GDM1 (cell line): ENCODE measurements at regions not wholly inside any gene's neighbourhood (a gene's known extent, or its start where the extent isn't known, plus 50 kb on each side); places are given as distances from the start of the nearest gene placed in this dataset.
"Not testable (repeated sequence)": the region's sequence is repeated elsewhere in the genome, so short reads cannot be mapped to it uniquely, and the experiment has no call there.

ENCODE experiments used
- DNase-seq: peaks from one replicate; lab custom pipeline; 2025; lab: John Stamatoyannopoulos, UW

- DNase-seq = no peak
Measured at GRCh38 chr1:189036628-189037027, 1441.0 kb downstream of the BRINP3 start.

GRCh38 chr1:189046127-189046526 is 1431.5 kb downstream of the BRINP3 start:
- no peak for DNase-seq

DNA sequence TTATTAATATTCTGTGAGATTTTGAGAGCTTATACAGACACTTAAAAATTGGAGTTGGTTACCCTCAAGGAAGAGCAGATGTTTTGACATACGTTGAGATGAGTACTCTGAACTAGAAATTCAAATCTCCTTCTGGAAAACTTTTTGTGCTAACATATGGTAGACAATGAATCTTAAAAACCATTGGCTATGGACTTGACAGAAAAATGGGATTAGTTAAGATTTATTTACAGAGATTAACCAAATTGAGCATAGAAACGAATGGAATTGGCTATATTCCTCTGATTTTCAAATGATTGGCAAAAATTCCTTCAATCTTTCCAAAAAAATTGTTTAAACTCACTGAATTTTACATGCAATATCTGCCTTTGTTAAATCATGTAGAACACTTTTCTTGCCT is 1392.9 kb downstream of the BRINP3 start:
- no peak for DNase-seq

- no peak for DNase-seq
Measured at GRCh38 chr1:189103956-189104355, 1373.7 kb downstream of the BRINP3 start.

- DNase-seq = no peak
Measured at GRCh38 chr1:189117072-189117770, 1360.4 kb downstream of the BRINP3 start.

- no peak for DNase-seq
Measured at GRCh38 chr1:189121941-189122340, 1355.7 kb downstream of the BRINP3 start.

DNA sequence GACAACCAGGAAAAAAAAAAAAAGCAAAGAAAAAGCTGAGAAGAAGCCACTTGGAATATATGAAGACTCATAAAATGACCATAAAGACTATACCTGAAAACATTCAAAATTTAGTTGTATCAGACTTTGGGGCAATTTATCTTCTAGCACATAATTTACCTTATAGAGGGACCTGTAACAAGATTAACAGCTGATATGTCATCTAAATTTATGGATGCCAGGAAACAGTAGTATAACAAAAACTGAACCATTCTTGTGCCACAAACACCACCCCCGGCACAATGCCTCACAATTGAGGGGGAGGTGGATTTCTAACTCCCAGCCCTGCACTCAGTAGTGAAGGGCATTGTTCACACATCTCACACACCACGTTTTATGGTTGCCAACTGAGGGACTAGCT is 1352.0 kb downstream of the BRINP3 start:
- no peak for DNase-seq

DNA sequence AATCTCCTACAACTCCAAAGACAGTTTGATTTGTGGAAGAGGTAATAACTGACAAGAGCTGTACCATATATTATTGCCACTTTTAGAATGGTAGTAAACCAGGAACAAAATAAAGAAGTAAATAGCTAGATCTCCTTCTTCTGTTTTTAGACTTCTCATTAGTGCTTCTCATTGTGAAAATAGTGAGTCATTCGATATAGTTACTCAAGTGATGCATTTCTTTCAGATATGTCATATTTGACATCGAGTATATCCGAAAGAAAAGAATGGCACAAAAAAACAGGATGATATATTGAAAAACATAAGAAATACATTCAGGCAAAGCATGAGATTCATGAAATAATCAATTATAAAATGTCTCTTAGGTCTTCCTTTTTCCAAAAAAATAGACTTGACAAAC is 1346.1 kb downstream of the BRINP3 start:
- DNase-seq = no peak

DNA sequence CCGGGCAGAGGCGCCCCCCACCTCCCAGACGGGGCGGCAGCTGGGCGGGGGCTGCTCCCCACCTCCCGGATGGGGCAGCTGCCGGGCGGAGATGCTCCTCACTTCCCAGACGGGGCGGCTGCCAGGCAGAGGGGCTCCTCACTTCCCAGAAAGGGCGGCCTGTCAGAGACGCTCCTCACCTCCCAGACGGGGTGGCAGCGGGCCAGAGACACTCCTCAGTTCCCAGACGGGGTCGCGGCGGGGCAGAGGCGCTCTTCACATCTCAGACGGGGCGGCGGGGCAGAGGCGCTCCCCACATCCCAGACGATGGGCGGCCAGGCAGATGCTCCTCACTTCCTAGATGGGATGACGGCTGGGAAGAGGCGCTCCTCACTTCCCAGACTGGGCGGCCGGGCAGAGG is 1337.9 kb downstream of the BRINP3 start:
- not testable (repeated sequence) for DNase-seq

- DNase-seq = no peak
Measured at GRCh38 chr1:189141056-189141455, 1336.6 kb downstream of the BRINP3 start.

- DNase-seq = no peak
Measured at GRCh38 chr1:189149547-189150375, 1327.9 kb downstream of the BRINP3 start.

GRCh38 chr1:189150624-189151023 is 1327.0 kb downstream of the BRINP3 start:
- no peak for DNase-seq

GRCh38 chr1:189151361-189151760 is 1326.3 kb downstream of the BRINP3 start:
- DNase-seq = no peak

GRCh38 chr1:189152685-189153084 is 1325.0 kb downstream of the BRINP3 start:
- DNase-seq = no peak

- DNase-seq = no peak
Measured at GRCh38 chr1:189158155-189158554, 1319.5 kb downstream of the BRINP3 start.

- DNase-seq = no peak
Measured at GRCh38 chr1:189175889-189176288, 1301.8 kb downstream of the BRINP3 start.

GRCh38 chr1:189180057-189180456 is 1297.6 kb downstream of the BRINP3 start:
- DNase-seq = no peak

DNA sequence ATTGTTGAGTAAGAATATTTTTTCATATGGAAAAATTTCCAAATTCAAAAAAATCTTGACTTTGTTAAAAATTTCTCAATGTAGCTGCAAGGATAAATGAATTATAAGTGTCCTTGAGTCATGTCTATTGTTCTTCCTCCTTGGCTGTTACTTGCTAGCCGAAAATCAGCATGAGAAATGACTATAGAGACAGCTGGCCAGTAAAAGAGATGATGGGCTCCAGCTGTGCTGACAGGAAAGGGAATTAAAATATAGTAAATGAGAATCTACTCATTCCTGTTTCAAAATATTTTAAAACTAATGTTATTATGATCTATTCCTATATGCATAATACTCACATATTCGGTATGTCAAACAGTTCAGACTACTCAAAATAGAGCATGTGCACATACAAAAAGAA is 1292.6 kb downstream of the BRINP3 start:
- DNase-seq = no peak

GRCh38 chr1:189192741-189193520 is 1284.7 kb downstream of the BRINP3 start:
- no peak for DNase-seq

GRCh38 chr1:189205863-189206262 is 1271.8 kb downstream of the BRINP3 start:
- DNase-seq = no peak

DNA sequence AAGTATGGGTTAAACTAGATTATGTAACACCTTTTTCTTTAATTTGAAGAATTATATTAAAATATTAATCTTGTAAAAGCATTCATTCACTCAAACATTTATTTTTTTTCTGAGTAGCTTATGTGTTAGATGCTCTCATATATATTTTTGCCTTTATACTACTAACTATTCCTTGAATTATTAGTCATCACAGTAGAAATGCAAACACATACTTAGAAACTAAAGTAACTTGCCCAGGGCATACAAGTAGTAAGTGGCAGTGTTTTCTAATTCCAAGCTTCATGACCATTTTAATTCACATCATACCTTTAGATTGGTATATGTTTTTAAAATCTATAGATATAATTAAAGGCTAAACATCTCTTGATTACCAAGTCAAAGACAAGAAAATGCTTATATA is 1271.0 kb downstream of the BRINP3 start:
- no peak for DNase-seq

GRCh38 chr1:189211742-189212141 is 1265.9 kb downstream of the BRINP3 start:
- no peak for DNase-seq

GRCh38 chr1:189212606-189213005 is 1265.1 kb downstream of the BRINP3 start:
- DNase-seq = no peak
